Breast epithelium (tissue), 3 donors: ENCODE measurements at regions not wholly inside any gene's neighbourhood (a gene's known extent, or its start where the extent isn't known, plus 50 kb on each side); places are given as distances from the start of the nearest gene placed in this dataset.

Experiments
- POLR2A ChIP-seq: fragments of 450-650 bp; IDR thresholded peaks from one replicate; pipeline ENCODE4 v1.6.1; 2016; ENCODE audit warnings: antibody characterized with exemption, mild to moderate bottlenecking, moderate library complexity
- TF ChIP-seq, protein P1 (sequence below), 3 donors: fragments of 450-650 bp; IDR thresholded peaks; one replicate each; pipeline ENCODE4 v1.5.1; 2016 to 2017; ENCODE audit warnings: antibody characterized with exemption in 3 of 3, mild to moderate bottlenecking in 3 of 3, moderate library complexity in 3 of 3

DNA sequence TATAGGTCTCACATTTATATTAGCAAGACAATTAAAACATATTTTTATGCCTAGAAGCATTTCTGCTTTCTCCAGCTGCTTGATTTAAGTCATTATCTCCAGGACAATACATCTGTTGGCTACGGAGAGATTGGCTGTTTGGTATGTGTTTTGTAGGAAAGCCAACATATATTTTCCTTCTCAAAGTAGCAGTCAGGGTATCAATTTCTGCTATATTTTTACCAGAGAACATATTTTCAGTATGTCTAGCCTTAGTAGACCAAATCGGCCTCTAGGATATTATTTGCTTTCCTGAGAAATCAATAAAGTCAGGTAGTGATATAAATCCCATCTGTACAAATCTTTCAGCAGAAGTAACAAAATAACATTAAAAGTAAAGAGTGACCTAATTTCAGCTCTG is 150.0 kb upstream of the COL3A1 start:
- TF ChIP-seq, protein P1, sequence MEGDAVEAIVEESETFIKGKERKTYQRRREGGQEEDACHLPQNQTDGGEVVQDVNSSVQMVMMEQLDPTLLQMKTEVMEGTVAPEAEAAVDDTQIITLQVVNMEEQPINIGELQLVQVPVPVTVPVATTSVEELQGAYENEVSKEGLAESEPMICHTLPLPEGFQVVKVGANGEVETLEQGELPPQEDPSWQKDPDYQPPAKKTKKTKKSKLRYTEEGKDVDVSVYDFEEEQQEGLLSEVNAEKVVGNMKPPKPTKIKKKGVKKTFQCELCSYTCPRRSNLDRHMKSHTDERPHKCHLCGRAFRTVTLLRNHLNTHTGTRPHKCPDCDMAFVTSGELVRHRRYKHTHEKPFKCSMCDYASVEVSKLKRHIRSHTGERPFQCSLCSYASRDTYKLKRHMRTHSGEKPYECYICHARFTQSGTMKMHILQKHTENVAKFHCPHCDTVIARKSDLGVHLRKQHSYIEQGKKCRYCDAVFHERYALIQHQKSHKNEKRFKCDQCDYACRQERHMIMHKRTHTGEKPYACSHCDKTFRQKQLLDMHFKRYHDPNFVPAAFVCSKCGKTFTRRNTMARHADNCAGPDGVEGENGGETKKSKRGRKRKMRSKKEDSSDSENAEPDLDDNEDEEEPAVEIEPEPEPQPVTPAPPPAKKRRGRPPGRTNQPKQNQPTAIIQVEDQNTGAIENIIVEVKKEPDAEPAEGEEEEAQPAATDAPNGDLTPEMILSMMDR (IDR thresholded peaks at IDR 0.05), result no peak
- TF ChIP-seq POLR2A, result no peak
